ENCODE measurements at regions not wholly inside any gene's neighbourhood (a gene's known extent, or its start where the extent isn't known, plus 50 kb on each side); places are given as distances from the start of the nearest gene placed in this dataset.

GRCh38 chr1:238409191-238409850 is 518.6 kb upstream of the ZP4 start:
- intact Hi-C loops (cut with micrococcal nuclease), result no loop called here
- POLR2A ChIA-PET, result no interaction called here
- no peaks in the 10 kb centered on the region for H3K4me1 Mint-ChIP-seq

GRCh38 chr1:238408737-238409136 is 518.0 kb upstream of the ZP4 start:
- no peak overlapping the region for H3K27ac Mint-ChIP-seq
- ChIA-PET POLR2A (no interaction called here), CTCF (no interaction called here)
- ATAC-seq (ENCODE audit: low read depth), result no peak
- Histone ChIP-seq H3K36me3 (replicated peaks in 1 of 2; ENCODE audit: control extremely low read depth in 1 of 2, control insufficient read depth in 1 of 2, extremely low read depth in 1 of 2, insufficient read depth in 2 of 2, low read length in 1 of 2) (no peaks in the 10 kb centered on the region), H3K27me3 (replicated peaks in 1 of 4; ENCODE audit: control extremely low read depth in 1 of 4, control insufficient read depth in 3 of 4, insufficient read depth in 4 of 4, low read length in 3 of 4) (no peaks in the 10 kb centered on the region), H3K4me3 (ENCODE audit: control extremely low read depth in 1 of 5, extremely low read depth in 1 of 5, insufficient read depth in 1 of 5, low read depth in 2 of 5, low read length in 4 of 5) (no peak overlapping the region), H3K79me2 (ENCODE audit: control insufficient read depth, insufficient read depth, low read length) (no peaks in the 10 kb centered on the region), H3K27ac (ENCODE audit: low read length in 2 of 2) (no peak overlapping the region), H3K9me3 (ENCODE audit: control extremely low read depth in 1 of 3, control insufficient read depth in 2 of 3, insufficient read depth in 1 of 3, low read length in 2 of 3) (peaks cover 0 to 1% (median 0%) of the 10 kb centered on the region in 3 donors), H2AFZ (ENCODE audit: insufficient read depth, low read depth, low read length, poor library complexity, severe bottlenecking) (no peak overlapping the region), H4K20me1 (ENCODE audit: control insufficient read depth, insufficient read depth, low read length, poor library complexity, severe bottlenecking) (no peaks in the 10 kb centered on the region), H3K9ac (ENCODE audit: low read length) (no peak overlapping the region), H3K4me2 (replicated peaks; ENCODE audit: low read depth, low read length, poor library complexity, severe bottlenecking) (no peak overlapping the region), H3K4me1 (ENCODE audit: control insufficient read depth in 2 of 2, insufficient read depth in 2 of 2, low read length in 2 of 2) (no peaks in the 10 kb centered on the region)
- no peak for DNase-seq
- intact Hi-C loops (cut with micrococcal nuclease), result no loop called here
- H3K4me1 Mint-ChIP-seq, result no peaks in the 10 kb centered on the region
- WGBS (ENCODE audit: insufficient coverage), result no CpG with 5 or more reads among the region's 3 CpGs
- no peaks in the 10 kb centered on the region for H3K27me3 Mint-ChIP-seq
- peaks cover 3% of the 10 kb centered on the region for H3K9me3 Mint-ChIP-seq (ENCODE audit: insufficient read depth)
- TF ChIP-seq CTCF (IDR thresholded peaks at IDR 0.05) (no peak), EZH2 (IDR thresholded peaks at IDR 0.05; ENCODE audit: borderline replicate concordance, insufficient read depth, low read depth, low read length, poor library complexity, severe bottlenecking) (no peak)
- H3K4me3 Mint-ChIP-seq, result no peak overlapping the region

More at GRCh38 chr1:238409191-238409850, 518.6 kb upstream of the ZP4 start:
- ATAC-seq (ENCODE audit: low read depth) (no peak), DNase-seq (no peak)
- peaks cover 0 to 1% (median 0%) of the 10 kb centered on the region in 3 donors for H3K9me3 ChIP-seq (ENCODE audit: control extremely low read depth in 1 of 3, control insufficient read depth in 2 of 3, insufficient read depth in 1 of 3, low read length in 2 of 3)
- H3K4me3 Mint-ChIP-seq, result no peak overlapping the region
- H3K27ac ChIP-seq (ENCODE audit: low read length in 2 of 2), result no peak overlapping the region
- H3K9me3 Mint-ChIP-seq (ENCODE audit: insufficient read depth), result peaks cover 4% of the 10 kb centered on the region
- no peak for TF ChIP-seq EZH2 (IDR thresholded peaks at IDR 0.05; ENCODE audit: borderline replicate concordance, insufficient read depth, low read depth, low read length, poor library complexity, severe bottlenecking)
- no peak for TF ChIP-seq CTCF (IDR thresholded peaks at IDR 0.05)
- H3K27ac Mint-ChIP-seq, result no peak overlapping the region
- no peaks in the 10 kb centered on the region for H4K20me1 ChIP-seq (ENCODE audit: control insufficient read depth, insufficient read depth, low read length, poor library complexity, severe bottlenecking)
- H3K27me3 Mint-ChIP-seq, result no peaks in the 10 kb centered on the region
- H3K36me3 ChIP-seq (replicated peaks in 1 of 2; ENCODE audit: control extremely low read depth in 1 of 2, control insufficient read depth in 1 of 2, extremely low read depth in 1 of 2, insufficient read depth in 2 of 2, low read length in 1 of 2), result no peaks in the 10 kb centered on the region
- WGBS (ENCODE audit: insufficient coverage), result 87% methylated on average over 3 of the region's 3 CpGs
- no peak overlapping the region for H2AFZ ChIP-seq (ENCODE audit: insufficient read depth, low read depth, low read length, poor library complexity, severe bottlenecking)
- no peaks in the 10 kb centered on the region for H3K79me2 ChIP-seq (ENCODE audit: control insufficient read depth, insufficient read depth, low read length)
- H3K27me3 ChIP-seq (replicated peaks in 1 of 4; ENCODE audit: control extremely low read depth in 1 of 4, control insufficient read depth in 3 of 4, insufficient read depth in 4 of 4, low read length in 3 of 4), result no peaks in the 10 kb centered on the region
- H3K4me2 ChIP-seq (replicated peaks; ENCODE audit: low read depth, low read length, poor library complexity, severe bottlenecking), result no peak overlapping the region
- no peak overlapping the region for H3K4me3 ChIP-seq (ENCODE audit: control extremely low read depth in 1 of 5, extremely low read depth in 1 of 5, insufficient read depth in 1 of 5, low read depth in 2 of 5, low read length in 4 of 5)
- H3K4me1 ChIP-seq (ENCODE audit: control insufficient read depth in 2 of 2, insufficient read depth in 2 of 2, low read length in 2 of 2), result no peaks in the 10 kb centered on the region
- CTCF ChIA-PET, result no interaction called here
- no peak overlapping the region for H3K9ac ChIP-seq (ENCODE audit: low read length)

All from B cell (primary cell).